HCT116 (cell line): ENCODE measurements at regions not wholly inside any gene's neighbourhood (a gene's known extent, or its start where the extent isn't known, plus 50 kb on each side); places are given as distances from the start of the nearest gene placed in this dataset.

ENCODE experiments used
- ATAC-seq: fragments of 200-7000 bp; cut with Tn5 transposase; 2 replicates; pipeline ENCODE4 v1.9.1; 2020; ENCODE audit warnings: mild to moderate bottlenecking, moderate library complexity
- BruUV-seq: library from RNA; stranded (reverse); fragments of 400-500 nt; replicated peaks from 2 replicates; lab custom pipeline; 2021; lab: Mats Ljungman, UMichigan
- CTCF ChIA-PET: fragments of 300-600 bp; sonication (Branson Sonifier 250); formaldehyde crosslinking; loops from one replicate; lab custom pipeline; 2021; ENCODE audit warnings: antibody characterized with exemption; lab: Charles Lee
- POLR2A ChIA-PET: fragments of 300-600, 350-600 bp; sonication (Branson Sonifier 250); formaldehyde crosslinking; loops from one replicate; lab custom pipeline; 2021; ENCODE audit warnings: antibody characterized with exemption; lab: Charles Lee
- RAD21 ChIA-PET, 2 experiments: fragments of 300-600 bp; sonication (Branson Sonifier 250); formaldehyde crosslinking; loops; one replicate each; lab custom pipeline; 2023; ENCODE audit warnings: low total read pairs in 2 of 2; ENCODE audit not compliant: uncharacterized antibody in 2 of 2, unreplicated experiment in 2 of 2, low non-redundant PET in 1 of 2; lab: Charles Lee
- DNase-seq: peaks from one replicate; pipeline ENCODE4 v3.0.0-alpha.2; 2010; ENCODE audit warnings: low read depth, low spot score
- H2AFZ ChIP-seq: fragments of 200-600 bp; shearing (Covaris generic), sonication (generic); 2 replicates; pipeline ENCODE4 v1.6.1; 2017; ENCODE audit warnings: low read depth, mixed run types, mixed read lengths, antibody characterized with exemption, low read length; ENCODE audit not compliant: poor library complexity, severe bottlenecking
- H3K27ac ChIP-seq: 2 replicates; pipeline ENCODE4 v1.5.1; 2012; ENCODE audit warnings: low read depth, low read length
- H3K27me3 ChIP-seq: fragments of 200-600 bp; sonication (generic); 2 replicates; pipeline ENCODE4 v1.6.1; 2016; ENCODE audit warnings: mixed run types, low read length, mixed read lengths; ENCODE audit not compliant: insufficient read depth
- H3K36me3 ChIP-seq, 2 experiments: fragments of 200-500 bp in 1 of 2; fragments of 200-600 bp in 1 of 2; sonication (Bioruptor generic) in 1 of 2; sonication (generic) in 1 of 2; 2 replicates each; pipeline versions ENCODE4 v1.5.1 to v1.6.1; 2014 to 2016; ENCODE audit warnings: low read length in 2 of 2, inconsistent platforms in 1 of 2, mixed read lengths in 1 of 2, mixed run types in 1 of 2; ENCODE audit not compliant: insufficient read depth in 2 of 2, control insufficient read depth in 1 of 2
- H3K4me1 ChIP-seq, 2 experiments: fragments of 200-600 bp in 1 of 2; sonication (generic) in 1 of 2; 2 replicates each; pipeline versions ENCODE4 v1.5.1 to v1.6.1; 2012 to 2017; ENCODE audit warnings: low read length in 2 of 2, inconsistent platforms in 1 of 2, mild to moderate bottlenecking in 1 of 2, mixed read lengths in 1 of 2, mixed run types in 1 of 2, moderate library complexity in 1 of 2; ENCODE audit not compliant: insufficient read depth in 2 of 2, control insufficient read depth in 1 of 2
- H3K4me2 ChIP-seq: fragments of 200-600 bp; sonication (generic); 2 replicates; pipeline ENCODE4 v1.6.1; 2017; ENCODE audit warnings: mixed run types, low read length, mixed read lengths
- H3K4me3 ChIP-seq, 2 experiments: fragments of 200-600 bp in 1 of 2; sonication (generic) in 1 of 2; replicated peaks in 1 of 2; 2 replicates each; pipeline ENCODE4 v1.5.1; 2011 to 2016; ENCODE audit warnings: low read length in 2 of 2, control low read depth in 1 of 2, low read depth in 1 of 2, mild to moderate bottlenecking in 1 of 2, mixed read lengths in 1 of 2, mixed run types in 1 of 2
- H3K79me2 ChIP-seq: fragments of 200-600 bp; sonication (generic); 2 replicates; pipeline ENCODE4 v1.6.1; 2017; ENCODE audit warnings: mild to moderate bottlenecking, mixed run types, low read length, moderate library complexity, mixed read lengths; ENCODE audit not compliant: insufficient read depth
- H3K9ac ChIP-seq: fragments of 200-600 bp; sonication (generic); 2 replicates; pipeline ENCODE4 v1.6.1; 2016; ENCODE audit warnings: low read length, mixed read lengths
- H3K9me2 ChIP-seq: fragments of 200-600 bp; sonication (generic), shearing (Covaris generic); 2 replicates; pipeline ENCODE4 v1.6.1; 2017; ENCODE audit warnings: mixed run types, mild to moderate bottlenecking, moderate library complexity; ENCODE audit not compliant: insufficient read depth
- H3K9me3 ChIP-seq, 2 experiments: fragments of 200-500 bp in 1 of 2; fragments of 200-600 bp in 1 of 2; sonication (Bioruptor generic) in 1 of 2; sonication (generic) in 1 of 2; 2 replicates each; pipeline ENCODE4 v1.6.1; 2014 to 2017; ENCODE audit warnings: low read length in 2 of 2, mixed read lengths in 2 of 2, inconsistent platforms in 1 of 2, low read depth in 1 of 2, mild to moderate bottlenecking in 1 of 2, mixed run types in 1 of 2, moderate library complexity in 1 of 2; ENCODE audit not compliant: control insufficient read depth in 1 of 2, insufficient read depth in 1 of 2
- H4K20me1 ChIP-seq: fragments of 200-600 bp; sonication (generic), shearing (Covaris generic); 2 replicates; pipeline ENCODE4 v1.6.1; 2017; ENCODE audit warnings: mixed run types, mild to moderate bottlenecking, moderate library complexity; ENCODE audit not compliant: insufficient read depth
- CEBPB ChIP-seq: IDR thresholded peaks from 2 replicates; pipeline ENCODE4 v1.6.1; 2012; ENCODE audit warnings: low read depth
- CTCF ChIP-seq, 3 experiments: fragments of 200-600 bp in 1 of 3; sonication (generic) in 1 of 3; IDR thresholded peaks in 2 of 3; conservative IDR thresholded peaks in 1 of 3; 2 replicates each; pipeline ENCODE4 v1.5.1; 2012 to 2017; ENCODE audit warnings: low read depth in 2 of 3, low read length in 2 of 3, antibody characterized with exemption in 1 of 3, borderline replicate concordance in 1 of 3, control low read depth in 1 of 3, mild to moderate bottlenecking in 1 of 3, mixed read lengths in 1 of 3, mixed run types in 1 of 3, moderate library complexity in 1 of 3; ENCODE audit not compliant: insufficient read depth in 1 of 3
- EGR1 ChIP-seq: IDR thresholded peaks from 2 replicates; pipeline ENCODE4 v1.6.1; 2012; ENCODE audit warnings: low read depth
- ELF1 ChIP-seq: IDR thresholded peaks from 2 replicates; pipeline ENCODE4 v1.6.1; 2012; ENCODE audit warnings: low read depth, borderline replicate concordance
- EZH2 ChIP-seq: fragments of 200-600 bp; sonication (generic); IDR thresholded peaks from 2 replicates; pipeline ENCODE4 v1.6.1; 2017; ENCODE audit warnings: antibody characterized with exemption, mixed run types
- FOSL1 ChIP-seq: IDR thresholded peaks from 2 replicates; pipeline ENCODE4 v1.6.1; 2012; ENCODE audit warnings: low read depth
- JUND ChIP-seq: IDR thresholded peaks from 2 replicates; pipeline ENCODE4 v1.6.1; 2012
- POLR2A ChIP-seq: IDR thresholded peaks from 2 replicates; pipeline ENCODE4 v1.7.0; 2011; ENCODE audit warnings: borderline replicate concordance; ENCODE audit not compliant: insufficient read depth, insufficient read length; ENCODE audit errors: extremely low read depth
- POLR2AphosphoS5 ChIP-seq: IDR thresholded peaks from 2 replicates; pipeline ENCODE4 v1.6.1; 2011; ENCODE audit warnings: mild to moderate bottlenecking, low read depth, low read length, moderate library complexity
- RAD21 ChIP-seq: IDR thresholded peaks from 2 replicates; pipeline ENCODE4 v1.6.1; 2012; ENCODE audit warnings: low read depth, mild to moderate bottlenecking
- REST ChIP-seq: IDR thresholded peaks from 2 replicates; pipeline ENCODE4 v1.6.1; 2012; ENCODE audit warnings: low read depth
- SRF ChIP-seq: IDR thresholded peaks from 2 replicates; pipeline ENCODE4 v1.6.1; 2012; ENCODE audit warnings: low read depth
- YY1 ChIP-seq: IDR thresholded peaks from 2 replicates; pipeline ENCODE4 v1.6.1; 2011; ENCODE audit warnings: low read length, low read depth, moderate library complexity, mild to moderate bottlenecking; ENCODE audit not compliant: insufficient replicate concordance; ENCODE audit errors: extremely low read depth
- ZBTB33 ChIP-seq: IDR thresholded peaks from 2 replicates; pipeline ENCODE4 v1.6.1; 2011; ENCODE audit warnings: mild to moderate bottlenecking, low read length, moderate library complexity; ENCODE audit not compliant: insufficient replicate concordance; ENCODE audit errors: extremely low read depth
- intact Hi-C: fragments of 100-400 bp; cut with micrococcal nuclease; formaldehyde crosslinking; loops from 2 replicates; pipeline ENCODE4 v1.10.0; 2022

- H4K20me1 ChIP-seq, result no peaks in the 10 kb centered on the region
- no peak for ATAC-seq
- H3K27me3 ChIP-seq, result peaks cover 5% of the 10 kb centered on the region; the same call in 1 of the 2 replicates
- H3K79me2 ChIP-seq, result no peaks in the 10 kb centered on the region
- H3K4me1 ChIP-seq, result no peaks in the 10 kb centered on the region
- CTCF ChIA-PET, result no interaction called here
- H3K36me3 ChIP-seq, result no peaks in the 10 kb centered on the region
- intact Hi-C loops, result no loop called here
- no TSS peak for BruUV-seq
- RAD21 ChIA-PET, result no interaction called here
- POLR2A ChIA-PET, result no interaction called here
- H3K4me2 ChIP-seq, result no peak overlapping the region
- no peak overlapping the region for H3K9ac ChIP-seq
- no peaks in the 10 kb centered on the region for H3K9me3 ChIP-seq
- H3K27ac ChIP-seq, result no peak overlapping the region
- no peak for TF ChIP-seq POLR2A
- no peak for TF ChIP-seq SRF
- no peak for TF ChIP-seq CTCF (IDR thresholded peaks at IDR 0.05 in 2 of 3, conservative IDR thresholded peaks at IDR 0.05 in 1 of 3; ENCODE audit: borderline replicate concordance in 1 of 3, insufficient read depth in 1 of 3, low read depth in 2 of 3, low read length in 2 of 3)
- no peak for TF ChIP-seq EZH2
- no peak for TF ChIP-seq EGR1
- no peak for TF ChIP-seq JUND
- no peak for TF ChIP-seq YY1
- TF ChIP-seq FOSL1, result no peak
- no peak for TF ChIP-seq REST
- no peak for TF ChIP-seq POLR2AphosphoS5
- TF ChIP-seq ELF1, result no peak
- no peak for TF ChIP-seq ZBTB33
- TF ChIP-seq RAD21, result no peak
- TF ChIP-seq CEBPB, result no peak
- TF ChIP-seq, all 23 proteins: peak for 0
- DNase-seq, result no peak
- Histone ChIP-seq H3K9me2 (no peaks in the 10 kb centered on the region), H3K4me3 (no peak overlapping the region), H2AFZ (no peak overlapping the region)
Measured at GRCh38 chr5:144084971-144085370, 85.5 kb downstream of the YIPF5 start.
